Ovary (tissue), 3 donors: ENCODE measurements at regions not wholly inside any gene's neighbourhood (a gene's known extent, or its start where the extent isn't known, plus 50 kb on each side); places are given as distances from the start of the nearest gene placed in this dataset.

Source experiments
- CTCF ChIP-seq, 3 donors: fragments of 450-650 bp in 2 of 3; fragments of 200-600 bp in 1 of 3; IDR thresholded peaks; one replicate each; pipeline versions ENCODE4 v1.5.1 to v1.8.0; 2016 to 2022; ENCODE audit warnings: antibody characterized with exemption in 3 of 3, mild to moderate bottlenecking in 1 of 3
- POLR2A ChIP-seq: fragments of 450-650 bp; IDR thresholded peaks from one replicate; pipeline ENCODE4 v1.6.1; 2017; ENCODE audit warnings: antibody characterized with exemption, mild to moderate bottlenecking, moderate library complexity
- donor health status: DM: no; HTN: no; CAD: no.

- TF ChIP-seq POLR2A (no peak), CTCF (IDR thresholded peaks at IDR 0.05) (no peak)
Observed at GRCh38 chr6:90397047-90397446, 100.4 kb upstream of the BACH2 start.
